Kidney (tissue), 13 donors: ENCODE measurements at regions not wholly inside any gene's neighbourhood (a gene's known extent, or its start where the extent isn't known, plus 50 kb on each side); places are given as distances from the start of the nearest gene placed in this dataset.

Source experiments
- DNase-seq, 5 donors: peaks; one replicate each; pipeline ENCODE4 v3.0.0-alpha.2; 2013 to 2020
- FAIRE-seq: peaks from 2 replicates; lab custom pipeline; 2012; peaks lifted over from hg19 to GRCh38; lab: Jason Lieb, UNC
- H3K27ac ChIP-seq, 2 donors: one replicate each; pipeline ENCODE4 v1.7.0; 2013; ENCODE audit warnings: low read depth in 2 of 2, low read length in 2 of 2, inconsistent platforms in 1 of 2
- H3K27me3 ChIP-seq: one replicate; pipeline ENCODE4 v1.7.1; 2013; ENCODE audit warnings: low read length, inconsistent platforms; ENCODE audit not compliant: control insufficient read depth, insufficient read depth
- H3K36me3 ChIP-seq, 3 donors: one replicate each; pipeline versions ENCODE4 v1.7.0 to v1.7.1; 2013; ENCODE audit warnings: low read length in 3 of 3, control low read depth in 1 of 3, inconsistent platforms in 1 of 3; ENCODE audit not compliant: insufficient read depth in 3 of 3, control insufficient read depth in 2 of 3
- H3K4me1 ChIP-seq, 3 donors: one replicate each; pipeline versions ENCODE4 v1.7.0 to v1.7.1; 2013; ENCODE audit warnings: low read length in 3 of 3, inconsistent platforms in 1 of 3, low read depth in 1 of 3; ENCODE audit not compliant: control insufficient read depth in 2 of 3, insufficient read depth in 2 of 3
- H3K4me3 ChIP-seq, 3 donors: one replicate each; pipeline versions ENCODE4 v1.7.0 to v1.8.1; 2013; ENCODE audit warnings: low read length in 3 of 3, control low read depth in 1 of 3, inconsistent platforms in 1 of 3
- H3K9ac ChIP-seq, 3 donors: one replicate each; pipeline versions ENCODE4 v1.7.0 to v1.7.1; 2013; ENCODE audit warnings: low read length in 3 of 3, control low read depth in 1 of 3, inconsistent platforms in 1 of 3
- H3K9me3 ChIP-seq, 3 donors: one replicate each; pipeline versions ENCODE4 v1.7.0 to v1.7.1; 2013; ENCODE audit warnings: low read length in 3 of 3, control low read depth in 1 of 3, inconsistent platforms in 1 of 3; ENCODE audit not compliant: control insufficient read depth in 2 of 3, insufficient read depth in 1 of 3
- CTCF ChIP-seq: IDR thresholded peaks from 3 replicates; pipeline ENCODE4 v1.5.1; 2012; ENCODE audit warnings: mild to moderate bottlenecking, moderate library complexity, borderline replicate concordance; ENCODE audit not compliant: insufficient read depth; ENCODE audit errors: extremely low read depth
- intact Hi-C: fragments of 100-400 bp; cut with DNase I; formaldehyde crosslinking; loops from one replicate; pipeline ENCODE4 v1.11.1; 2022
- donor health status: control.
- donor health status: control.
- donor health status: control.
- donor health status: control.
- donor health status: control.
- donor health status: DM: yes; HTN: yes; CAD: no.
- donor health status: Normal renal cell carcinoma (clear cell type).

- intact Hi-C loops, result no loop called here
- FAIRE-seq, result no peak
- Histone ChIP-seq H3K4me1 (no peaks in the 10 kb centered on the region), H3K9ac (no peak overlapping the region), H3K4me3 (no peak overlapping the region), H3K27ac (no peak overlapping the region), H3K27me3 (no peaks in the 10 kb centered on the region), H3K36me3 (no peaks in the 10 kb centered on the region), H3K9me3 (no peaks in the 10 kb centered on the region)
- TF ChIP-seq CTCF, result no peak
- no peak for DNase-seq
Observed at GRCh38 chr21:25513810-25514209, 93.5 kb downstream of the MRPL39 start.

- DNase-seq (no peak), FAIRE-seq (no peak)
- no peak overlapping the region for H3K9ac ChIP-seq
- no peaks in the 10 kb centered on the region for H3K27me3 ChIP-seq
- no peak for TF ChIP-seq CTCF
- intact Hi-C loops, result no loop called here
- H3K4me3 ChIP-seq, result no peak overlapping the region
- no peaks in the 10 kb centered on the region for H3K36me3 ChIP-seq
- no peak overlapping the region for H3K27ac ChIP-seq
- no peaks in the 10 kb centered on the region for H3K9me3 ChIP-seq
- H3K4me1 ChIP-seq, result no peaks in the 10 kb centered on the region
Observed at GRCh38 chr21:25512095-25513081, 94.9 kb downstream of the MRPL39 start.

DNA sequence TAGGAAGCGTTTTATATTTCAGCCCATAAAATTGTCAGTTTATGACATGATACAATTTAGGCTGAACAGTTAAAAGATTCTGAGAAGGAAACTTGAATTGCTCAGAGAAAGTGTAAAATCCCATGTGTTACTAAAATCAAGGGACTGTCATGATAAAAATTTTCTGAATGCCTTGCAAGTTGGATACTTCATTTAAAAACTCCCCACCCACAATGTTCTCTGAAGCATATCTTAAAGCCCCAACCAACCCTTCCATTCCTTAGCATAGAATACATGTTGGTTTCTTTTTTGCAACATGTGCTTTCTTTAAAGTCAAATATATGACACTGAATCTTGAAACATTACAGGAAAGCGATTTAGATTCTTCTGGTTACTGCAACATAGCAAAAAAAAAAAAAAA is 97.4 kb downstream of the MRPL39 start:
- H3K9ac ChIP-seq, result no peak overlapping the region
- no peak for DNase-seq
- no peak for TF ChIP-seq CTCF
- no peaks in the 10 kb centered on the region for H3K36me3 ChIP-seq
- no peak for FAIRE-seq
- H3K27ac ChIP-seq, result no peak overlapping the region
- H3K4me3 ChIP-seq, result no peak overlapping the region
- no peaks in the 10 kb centered on the region for H3K27me3 ChIP-seq
- H3K4me1 ChIP-seq, result no peaks in the 10 kb centered on the region
- intact Hi-C loops, result no loop called here
- no peaks in the 10 kb centered on the region for H3K9me3 ChIP-seq
